ENCODE measurements at regions not wholly inside any gene's neighbourhood (a gene's known extent, or its start where the extent isn't known, plus 50 kb on each side); places are given as distances from the start of the nearest gene placed in this dataset.
"Not testable (repeated sequence)": the region's sequence is repeated elsewhere in the genome, so short reads cannot be mapped to it uniquely, and the experiment has no call there.

GRCh38 chr1:190837200-190837599, 359.5 kb upstream of the BRINP3 start:
- TF ChIP-seq CTCF (IDR thresholded peaks at IDR 0.05); NFATC4 (CRISPR knock-in tag; IDR thresholded peaks at IDR 0.05); MAX (CRISPR knock-in tag; IDR thresholded peaks at IDR 0.05): not testable (repeated sequence)
